Left ventricle myocardium inferior (tissue), 1 donor: ENCODE measurements at regions not wholly inside any gene's neighbourhood (a gene's known extent, or its start where the extent isn't known, plus 50 kb on each side); places are given as distances from the start of the nearest gene placed in this dataset.

Experiments used
- DNase-seq: peaks from one replicate; pipeline ENCODE4 v3.0.0-alpha.2; 2020
- H3K27ac ChIP-seq: fragments of 200-600 bp; replicated peaks from 2 replicates; pipeline ENCODE4 v1.8.0; 2021
- H3K27me3 ChIP-seq: fragments of 200-600 bp; 2 replicates; pipeline ENCODE4 v1.8.0; 2021; ENCODE audit warnings: low read depth
- H3K36me3 ChIP-seq: fragments of 200-600 bp; 2 replicates; pipeline ENCODE4 v1.8.0; 2021
- H3K4me1 ChIP-seq: fragments of 200-600 bp; 2 replicates; pipeline ENCODE4 v1.8.0; 2021
- H3K4me3 ChIP-seq: fragments of 200-600 bp; 2 replicates; pipeline ENCODE4 v1.8.0; 2021; ENCODE audit warnings: mild to moderate bottlenecking, moderate library complexity
- H3K9me3 ChIP-seq: fragments of 200-600 bp; replicated peaks from 2 replicates; pipeline ENCODE4 v1.8.0; 2021
- CTCF ChIP-seq: fragments of 200-600 bp; IDR thresholded peaks from 2 replicates; pipeline ENCODE4 v1.8.0; 2021; ENCODE audit warnings: antibody characterized with exemption, mild to moderate bottlenecking, borderline replicate concordance
- intact Hi-C: fragments of 100-400 bp; cut with micrococcal nuclease; formaldehyde crosslinking; loops from one replicate; pipeline ENCODE4 v1.11.0; 2022
- donor health status: DM: no; HTN: yes; CAD: no; lungs with severe emphysema.

DNA sequence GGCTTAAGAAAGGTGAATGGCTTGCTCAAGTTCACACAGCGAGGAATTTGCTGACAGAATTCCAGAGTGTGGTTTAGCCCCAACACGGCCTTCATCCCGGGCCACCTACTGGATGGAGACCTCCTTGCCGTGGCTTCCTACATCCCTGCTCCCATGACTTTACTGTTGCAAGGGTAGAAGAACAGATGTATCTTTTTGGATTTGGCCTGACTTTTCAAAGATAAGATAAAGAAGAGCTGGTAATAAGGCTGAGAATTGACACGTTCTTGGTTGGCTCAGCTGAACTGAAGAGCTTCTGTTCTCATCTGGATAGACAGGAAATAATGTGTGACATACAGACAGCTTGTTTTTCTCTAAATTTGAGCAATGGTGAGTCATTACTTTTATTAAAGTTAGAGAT is 113.1 kb downstream of the KLF5 start:
- Histone ChIP-seq H3K27me3 (no peaks in the 10 kb centered on the region), H3K27ac (peak overlapping the region; percentile 47), H3K4me3 (no peak overlapping the region), H3K9me3 (no peaks in the 10 kb centered on the region), H3K4me1 (peaks cover 3% of the 10 kb centered on the region), H3K36me3 (no peaks in the 10 kb centered on the region)
- TF ChIP-seq CTCF: no peak
- no peak for DNase-seq
- intact Hi-C loops: no loop called here

DNA sequence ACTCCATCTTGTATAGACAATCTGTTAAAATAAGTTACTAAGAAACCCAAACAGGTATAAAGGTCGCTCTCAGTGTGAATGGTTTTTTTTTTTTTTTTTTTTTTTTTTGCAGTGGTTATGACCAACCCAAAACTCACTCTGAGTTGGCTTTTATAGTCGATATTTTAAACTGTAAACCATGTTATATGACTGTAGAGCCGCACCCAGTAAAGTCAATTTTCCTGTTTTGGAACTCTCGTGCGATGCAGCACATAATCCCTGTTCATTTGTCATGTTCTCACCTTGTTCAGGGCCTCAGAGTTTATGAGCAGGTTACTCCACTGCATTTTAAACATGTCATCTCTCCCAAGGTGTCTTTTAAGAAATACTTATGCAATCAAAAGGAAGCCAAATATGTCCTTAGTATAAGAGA is 112.5 kb downstream of the KLF5 start:
- DNase-seq: no peak
- no peaks in the 10 kb centered on the region for H3K9me3 ChIP-seq
- H3K36me3 ChIP-seq: no peaks in the 10 kb centered on the region
- intact Hi-C loops: no loop called here
- TF ChIP-seq CTCF: no peak
- peaks cover 3% of the 10 kb centered on the region for H3K4me1 ChIP-seq
- H3K4me3 ChIP-seq: no peak overlapping the region
- no peaks in the 10 kb centered on the region for H3K27me3 ChIP-seq
- peak overlapping the region; percentile 9 for H3K27ac ChIP-seq

DNA sequence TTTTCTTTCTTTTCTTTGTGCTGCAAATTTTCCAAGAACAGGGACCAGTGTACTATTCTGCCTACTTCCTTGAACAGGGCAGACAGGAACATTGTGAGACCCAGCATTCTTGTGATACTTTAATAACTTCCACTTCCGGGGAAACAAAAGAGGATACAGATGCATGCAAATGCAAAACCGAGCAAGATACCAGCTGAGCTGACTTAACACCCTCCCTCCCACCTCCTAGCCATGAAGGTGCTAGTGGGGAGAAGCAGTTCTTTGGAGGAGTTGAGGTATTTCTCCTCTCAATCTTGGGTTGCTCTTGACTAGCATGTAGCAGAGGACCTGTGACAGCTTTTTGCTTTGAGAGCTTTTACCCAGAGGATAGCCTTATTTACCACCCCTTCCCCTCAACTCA is 111.2 kb downstream of the KLF5 start:
- no peak for TF ChIP-seq CTCF
- intact Hi-C loops: no loop called here
- DNase-seq: no peak
- H3K27ac ChIP-seq: no peak overlapping the region
- H3K36me3 ChIP-seq: no peaks in the 10 kb centered on the region
- no peaks in the 10 kb centered on the region for H3K9me3 ChIP-seq
- H3K4me3 ChIP-seq: no peak overlapping the region
- H3K4me1 ChIP-seq: peaks cover 3% of the 10 kb centered on the region
- H3K27me3 ChIP-seq: no peaks in the 10 kb centered on the region

- no peaks in the 10 kb centered on the region for H3K9me3 ChIP-seq
- H3K27me3 ChIP-seq: no peaks in the 10 kb centered on the region
- peaks cover 3% of the 10 kb centered on the region for H3K4me1 ChIP-seq
- H3K27ac ChIP-seq: no peak overlapping the region
- DNase-seq: no peak
- no peaks in the 10 kb centered on the region for H3K36me3 ChIP-seq
- H3K4me3 ChIP-seq: no peak overlapping the region
- intact Hi-C loops: no loop called here
- no peak for TF ChIP-seq CTCF
These were observed 110.2 kb downstream of the KLF5 start for GRCh38 chr13:73168953-73169401.

GRCh38 chr13:73168226-73168952 is 109.6 kb downstream of the KLF5 start:
- no peaks in the 10 kb centered on the region for H3K9me3 ChIP-seq
- H3K4me1 ChIP-seq: peaks cover 3% of the 10 kb centered on the region
- no peak overlapping the region for H3K4me3 ChIP-seq
- no peak overlapping the region for H3K27ac ChIP-seq
- H3K27me3 ChIP-seq: no peaks in the 10 kb centered on the region
- no peak for TF ChIP-seq CTCF
- intact Hi-C loops: no loop called here
- no peak for DNase-seq
- no peaks in the 10 kb centered on the region for H3K36me3 ChIP-seq
